Smooth muscle cell (in vitro differentiated cells): ENCODE measurements at regions not wholly inside any gene's neighbourhood (a gene's known extent, or its start where the extent isn't known, plus 50 kb on each side); places are given as distances from the start of the nearest gene placed in this dataset.

Source experiments
- DNase-seq: peaks from one replicate; lab custom pipeline; 2025; ENCODE audit not compliant: unreplicated experiment; lab: John Stamatoyannopoulos, UW
- H2AFZ ChIP-seq: fragments of 200-600 bp; sonication (generic); 2 replicates; pipeline ENCODE4 v1.6.0; 2016; ENCODE audit warnings: antibody characterized with exemption, low read depth, mild to moderate bottlenecking
- H3F3A ChIP-seq: fragments of 200-600 bp; sonication (generic); 2 replicates; pipeline ENCODE4 v1.6.0; 2017; ENCODE audit warnings: antibody characterized with exemption, low read depth
- H3K27ac ChIP-seq: fragments of 200-600 bp; sonication (generic); 2 replicates; pipeline ENCODE4 v1.5.1; 2016; ENCODE audit warnings: low read depth, mild to moderate bottlenecking
- H3K27me3 ChIP-seq: fragments of 200-600 bp; sonication (generic); 2 replicates; pipeline ENCODE4 v1.6.1; 2016; ENCODE audit warnings: low read depth, mild to moderate bottlenecking
- H3K36me3 ChIP-seq: fragments of 200-600 bp; sonication (generic); 2 replicates; pipeline ENCODE4 v1.5.1; 2016; ENCODE audit warnings: low read depth
- H3K4me1 ChIP-seq: fragments of 200-600 bp; sonication (generic); 2 replicates; pipeline ENCODE4 v1.5.1; 2016; ENCODE audit warnings: low read depth
- H3K4me2 ChIP-seq: fragments of 200-600 bp; sonication (generic); 2 replicates; pipeline ENCODE4 v1.6.0; 2016; ENCODE audit warnings: mild to moderate bottlenecking
- H3K4me3 ChIP-seq: fragments of 200-600 bp; sonication (generic); 2 replicates; pipeline ENCODE4 v1.5.1; 2016; ENCODE audit warnings: mild to moderate bottlenecking
- H3K79me2 ChIP-seq: fragments of 200-600 bp; sonication (generic); 2 replicates; pipeline ENCODE4 v1.6.0; 2016; ENCODE audit warnings: low read depth, mild to moderate bottlenecking
- H3K9ac ChIP-seq: fragments of 200-600 bp; sonication (generic); 2 replicates; pipeline ENCODE4 v1.6.0; 2016; ENCODE audit warnings: low read depth
- H3K9me3 ChIP-seq: fragments of 200-600 bp; sonication (generic); replicated peaks from 2 replicates; pipeline ENCODE4 v1.5.1; 2016; ENCODE audit warnings: low read depth
- H4K20me1 ChIP-seq: fragments of 200-600 bp; sonication (generic); 2 replicates; pipeline ENCODE4 v1.6.0; 2016; ENCODE audit warnings: low read depth
- CTCF ChIP-seq: fragments of 200-600 bp; sonication (generic); IDR thresholded peaks from 2 replicates; pipeline ENCODE4 v1.5.1; 2017; ENCODE audit warnings: borderline replicate concordance, mild to moderate bottlenecking, antibody characterized with exemption; ENCODE audit not compliant: insufficient read depth, poor library complexity, severe bottlenecking
- WGBS: methylation state at CpG from one replicate; pipeline ENCODE4 v1.1.7; 2016; ENCODE audit warnings: low lambda C conversion rate; 5-methylcytosine and 5-hydroxymethylcytosine counted together

GRCh38 chr4:104728380-104729122, 233.9 kb upstream of the CXXC4 start:
- Histone ChIP-seq H3K4me1 (no peaks in the 10 kb centered on the region), H3K79me2 (no peaks in the 10 kb centered on the region), H3K27me3 (no peaks in the 10 kb centered on the region), H3K27ac (no peak overlapping the region), H3K4me2 (no peak overlapping the region), H3K9ac (no peak overlapping the region), H4K20me1 (no peaks in the 10 kb centered on the region), H3K36me3 (no peaks in the 10 kb centered on the region), H3K9me3 (no peaks in the 10 kb centered on the region), H2AFZ (no peak overlapping the region), H3F3A (no peaks in the 10 kb centered on the region), H3K4me3 (no peak overlapping the region)
- WGBS, result 52% methylated on average over 3 of the region's 3 CpGs
- TF ChIP-seq CTCF, result no peak
- DNase-seq, result no peak

- no peaks in the 10 kb centered on the region for H4K20me1 ChIP-seq
- no peaks in the 10 kb centered on the region for H3K79me2 ChIP-seq
- TF ChIP-seq CTCF, result no peak
- no peaks in the 10 kb centered on the region for H3F3A ChIP-seq
- H3K4me3 ChIP-seq, result no peak overlapping the region
- H3K4me2 ChIP-seq, result no peak overlapping the region
- no peak overlapping the region for H3K27ac ChIP-seq
- H3K9ac ChIP-seq, result no peak overlapping the region
- no peaks in the 10 kb centered on the region for H3K4me1 ChIP-seq
- H2AFZ ChIP-seq, result no peak overlapping the region
- no peaks in the 10 kb centered on the region for H3K36me3 ChIP-seq
- H3K27me3 ChIP-seq, result no peaks in the 10 kb centered on the region
- no peaks in the 10 kb centered on the region for H3K9me3 ChIP-seq
- DNase-seq, result no peak
Measured at GRCh38 chr4:104732766-104733165, 238.1 kb upstream of the CXXC4 start.

- Histone ChIP-seq H3K4me2 (no peak overlapping the region), H3K27ac (no peak overlapping the region), H4K20me1 (no peaks in the 10 kb centered on the region), H3K27me3 (no peaks in the 10 kb centered on the region), H3F3A (no peaks in the 10 kb centered on the region), H3K79me2 (no peaks in the 10 kb centered on the region), H3K36me3 (no peaks in the 10 kb centered on the region), H3K9ac (no peak overlapping the region), H3K9me3 (no peaks in the 10 kb centered on the region), H2AFZ (no peak overlapping the region), H3K4me1 (no peaks in the 10 kb centered on the region), H3K4me3 (no peak overlapping the region)
- 88% methylated on average over 2 of the region's 2 CpGs for WGBS
- no peak for TF ChIP-seq CTCF
- DNase-seq, result no peak
Measured at GRCh38 chr4:104735174-104735573, 240.5 kb upstream of the CXXC4 start.

- H3K27ac ChIP-seq, result no peak overlapping the region
- no peaks in the 10 kb centered on the region for H4K20me1 ChIP-seq
- 91% methylated on average over 3 of the region's 3 CpGs for WGBS
Measured at GRCh38 chr4:104740161-104740560, 245.5 kb upstream of the CXXC4 start.

More at GRCh38 chr4:104740161-104740560, 245.5 kb upstream of the CXXC4 start:
- H3K79me2 ChIP-seq, result no peaks in the 10 kb centered on the region
- DNase-seq, result no peak
- H3F3A ChIP-seq, result no peaks in the 10 kb centered on the region
- H3K4me3 ChIP-seq, result no peak overlapping the region
- no peaks in the 10 kb centered on the region for H3K4me1 ChIP-seq
- H3K36me3 ChIP-seq, result no peaks in the 10 kb centered on the region
- H3K9ac ChIP-seq, result no peak overlapping the region
- peaks cover 4% of the 10 kb centered on the region for H3K27me3 ChIP-seq
- no peak overlapping the region for H3K4me2 ChIP-seq
- no peaks in the 10 kb centered on the region for H3K9me3 ChIP-seq
- H2AFZ ChIP-seq, result no peak overlapping the region
- TF ChIP-seq CTCF, result no peak
